ENCODE measurements at regions not wholly inside any gene's neighbourhood (a gene's known extent, or its start where the extent isn't known, plus 50 kb on each side); places are given as distances from the start of the nearest gene placed in this dataset.

GRCh38 chr15:47987908-47988532 is 132.8 kb upstream of the SLC24A5 start:
- H3K27ac Mint-ChIP-seq: no peak overlapping the region
- H3K36me3 Mint-ChIP-seq: no peaks in the 10 kb centered on the region
- ATAC-seq: peak; percentile 94
- CTCF ChIA-PET: interaction anchor here (0.6 to 4.3 kb wide), 48 partner anchors 9 to 798 kb away, joined by 3 to 97 read pairs (median 4); partner anchors contain the start of genes SEMA6D and SLC24A5
- H3K4me1 Mint-ChIP-seq: peaks cover 8% of the 10 kb centered on the region
- no peak for DNase-seq (ENCODE audit: low spot score)
- POLR2A ChIA-PET: interaction anchor here (1.3 kb wide), 1 partner anchor 271 kb away, joined by 4 read pairs; the partner anchor contains the start of gene SEMA6D
- TF ChIP-seq OVOL2 (CRISPR knock-in tag; IDR thresholded peaks at IDR 0.05; ENCODE audit: borderline replicate concordance): no peak
- no peak overlapping the region for H3K4me3 Mint-ChIP-seq
- H3K9me3 Mint-ChIP-seq: no peaks in the 10 kb centered on the region
- no peaks in the 10 kb centered on the region for H3K27me3 Mint-ChIP-seq (ENCODE audit: low read depth)

DNA sequence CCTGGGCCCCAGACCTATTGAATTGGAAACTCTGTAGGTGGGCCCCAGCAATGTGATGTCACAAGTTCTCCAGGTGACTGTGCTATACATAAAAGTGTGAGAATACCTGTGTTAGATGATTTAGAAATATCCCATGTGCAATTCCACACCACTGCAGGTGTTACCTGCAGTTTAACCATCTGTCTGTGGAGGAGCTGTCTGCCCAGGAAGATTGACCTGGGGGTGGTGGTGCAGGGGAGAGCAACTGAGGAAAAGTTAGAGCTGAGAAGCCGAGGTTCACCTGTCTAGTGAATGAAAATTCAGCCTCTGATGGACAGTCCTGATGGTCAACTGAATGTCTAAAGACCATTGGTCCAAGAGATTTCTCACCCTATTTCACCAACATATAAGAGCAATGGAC is 132.2 kb upstream of the SLC24A5 start:
- no peaks in the 10 kb centered on the region for H3K27me3 Mint-ChIP-seq (ENCODE audit: low read depth)
- ChIA-PET CTCF (interaction anchor here (0.6 to 4.3 kb wide), 41 partner anchors 10 to 799 kb away, joined by 3 to 97 read pairs (median 4); partner anchors contain the start of gene SEMA6D), POLR2A (interaction anchor here (0.6 to 1.3 kb wide), 2 partner anchors 272 to 343 kb away, joined by 4 read pairs; partner anchors contain the start of genes DUT and SEMA6D)
- no peak overlapping the region for H3K27ac Mint-ChIP-seq
- H3K4me3 Mint-ChIP-seq: no peak overlapping the region
- no peak for TF ChIP-seq ZNF281 (CRISPR knock-in tag; IDR thresholded peaks at IDR 0.05)
- TF ChIP-seq, protein P1, sequence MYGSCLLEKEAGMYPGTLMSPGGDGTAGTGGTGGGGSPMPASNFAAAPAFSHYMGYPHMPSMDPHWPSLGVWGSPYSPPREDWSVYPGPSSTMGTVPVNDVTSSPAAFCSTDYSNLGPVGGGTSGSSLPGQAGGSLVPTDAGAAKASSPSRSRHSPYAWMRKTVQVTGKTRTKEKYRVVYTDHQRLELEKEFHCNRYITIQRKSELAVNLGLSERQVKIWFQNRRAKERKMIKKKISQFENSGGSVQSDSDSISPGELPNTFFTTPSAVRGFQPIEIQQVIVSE (CRISPR knock-in tag; IDR thresholded peaks at IDR 0.05; ENCODE audit: borderline replicate concordance): no peak
- no peak for TF ChIP-seq ZNF219 (CRISPR knock-in tag; IDR thresholded peaks at IDR 0.05; ENCODE audit: borderline replicate concordance)
- TF ChIP-seq, protein P2, sequence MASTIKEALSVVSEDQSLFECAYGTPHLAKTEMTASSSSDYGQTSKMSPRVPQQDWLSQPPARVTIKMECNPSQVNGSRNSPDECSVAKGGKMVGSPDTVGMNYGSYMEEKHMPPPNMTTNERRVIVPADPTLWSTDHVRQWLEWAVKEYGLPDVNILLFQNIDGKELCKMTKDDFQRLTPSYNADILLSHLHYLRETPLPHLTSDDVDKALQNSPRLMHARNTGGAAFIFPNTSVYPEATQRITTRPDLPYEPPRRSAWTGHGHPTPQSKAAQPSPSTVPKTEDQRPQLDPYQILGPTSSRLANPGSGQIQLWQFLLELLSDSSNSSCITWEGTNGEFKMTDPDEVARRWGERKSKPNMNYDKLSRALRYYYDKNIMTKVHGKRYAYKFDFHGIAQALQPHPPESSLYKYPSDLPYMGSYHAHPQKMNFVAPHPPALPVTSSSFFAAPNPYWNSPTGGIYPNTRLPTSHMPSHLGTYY (CRISPR knock-in tag; IDR thresholded peaks at IDR 0.05): no peak
- TF ChIP-seq GRHL2 (CRISPR knock-in tag; IDR thresholded peaks at IDR 0.05; ENCODE audit: insufficient replicate concordance, severe bottlenecking): no peak
- TF ChIP-seq ZNF232 (CRISPR knock-in tag; IDR thresholded peaks at IDR 0.05): no peak
- TF ChIP-seq CTCF (IDR thresholded peaks at IDR 0.05): no peak; the same call in 1 of the 2 replicates
- no peak for TF ChIP-seq FOXJ3 (CRISPR knock-in tag; IDR thresholded peaks at IDR 0.05; ENCODE audit: borderline replicate concordance)
- TF ChIP-seq ATF1 (CRISPR knock-in tag; IDR thresholded peaks at IDR 0.05): no peak
- TF ChIP-seq KAT7 (CRISPR knock-in tag; IDR thresholded peaks at IDR 0.05; ENCODE audit: borderline replicate concordance): no peak
- no peak for TF ChIP-seq MLX (CRISPR knock-in tag; IDR thresholded peaks at IDR 0.05)
- no peak for TF ChIP-seq ZNF396 (CRISPR knock-in tag; IDR thresholded peaks at IDR 0.05; ENCODE audit: borderline replicate concordance)
- TF ChIP-seq FOXP4 (CRISPR knock-in tag; IDR thresholded peaks at IDR 0.05): no peak
- H3K36me3 Mint-ChIP-seq: no peaks in the 10 kb centered on the region
- ATAC-seq (peak; percentile 68), DNase-seq (ENCODE audit: low spot score) (no peak)
- H3K9me3 Mint-ChIP-seq: no peaks in the 10 kb centered on the region
- H3K4me1 Mint-ChIP-seq: peaks cover 8% of the 10 kb centered on the region
